ENCODE measurements at regions not wholly inside any gene's neighbourhood (a gene's known extent, or its start where the extent isn't known, plus 50 kb on each side); places are given as distances from the start of the nearest gene placed in this dataset.

DNA sequence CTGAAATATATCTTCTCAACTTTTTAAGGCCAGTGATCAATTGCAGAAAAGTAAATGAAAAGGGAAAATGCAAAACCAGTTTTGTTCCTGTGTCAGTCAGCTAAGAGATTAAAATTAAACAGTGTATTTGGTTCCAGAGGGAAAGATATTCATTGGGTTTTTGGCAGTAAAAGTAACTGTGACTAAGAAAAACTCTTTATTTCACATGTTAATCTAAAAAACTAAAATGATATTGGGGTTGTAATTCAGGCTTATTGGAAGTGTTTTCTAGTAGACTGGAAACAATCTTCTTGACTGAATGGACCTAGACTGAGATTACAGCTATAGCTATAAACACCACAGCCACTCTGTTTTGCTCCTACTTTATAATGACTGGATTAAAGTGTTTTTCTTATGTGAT is 413.9 kb downstream of the ADGRL2 start:
- H3K4me2 ChIP-seq (ENCODE audit: low read depth, low read length), result no peak overlapping the region
- DNase-seq (no peak), ATAC-seq (ENCODE audit: low read depth) (no peak)
- H3K4ac ChIP-seq (ENCODE audit: low read depth, low read length), result no peak overlapping the region
- no peak overlapping the region for H2BK15ac ChIP-seq (ENCODE audit: low read depth, low read length)
- no peak overlapping the region for H2BK120ac ChIP-seq (ENCODE audit: low read depth, low read length)
- H3K27ac ChIP-seq (ENCODE audit: insufficient read depth, low read length), result no peak overlapping the region
- no peak overlapping the region for H3K56ac ChIP-seq (ENCODE audit: extremely low read depth, insufficient read depth, low read length)
- H4K20me1 ChIP-seq (ENCODE audit: insufficient read depth, low read length), result no peaks in the 10 kb centered on the region
- intact Hi-C loops (cut with micrococcal nuclease), result no loop called here
- dilution Hi-C loops (cut with HindIII; ENCODE audit: low sequenced_read_pairs, unreplicated experiment), result no loop called here
- TF ChIP-seq BHLHE40 (IDR thresholded peaks at IDR 0.05; ENCODE audit: low read depth, low read length) (no peak), MAFK (IDR thresholded peaks at IDR 0.05; ENCODE audit: low read depth, low read length) (no peak), NFE2L2 (IDR thresholded peaks at IDR 0.05; ENCODE audit: low read depth, low read length) (no peak), CEBPB (IDR thresholded peaks at IDR 0.05; ENCODE audit: low read depth, low read length) (no peak), RAD21 (IDR thresholded peaks at IDR 0.05; ENCODE audit: low read length) (no peak), CHD1 (IDR thresholded peaks at IDR 0.05; ENCODE audit: low read depth, low read length) (no peak), ELK1 (IDR thresholded peaks at IDR 0.05; ENCODE audit: borderline replicate concordance, low read depth, low read length) (no peak), MAZ (IDR thresholded peaks at IDR 0.05; ENCODE audit: borderline replicate concordance, low read depth, low read length) (no peak), POLR2A (IDR thresholded peaks at IDR 0.05; ENCODE audit: low read depth, low read length) (no peak), RFX5 (IDR thresholded peaks at IDR 0.05; ENCODE audit: low read depth, low read length) (no peak), SMC3 (IDR thresholded peaks at IDR 0.05; ENCODE audit: low read depth, low read length) (no peak), MXI1 (IDR thresholded peaks at IDR 0.05; ENCODE audit: borderline replicate concordance, low read depth, low read length) (no peak), FOS (IDR thresholded peaks at IDR 0.05; ENCODE audit: low read depth, low read length) (no peak), RCOR1 (IDR thresholded peaks at IDR 0.05; ENCODE audit: insufficient replicate concordance, low read length) (no peak), CTCF (conservative IDR thresholded peaks at IDR 0.05; ENCODE audit: low read depth, low read length) (no peak)
- TF ChIP-seq, protein P1, sequence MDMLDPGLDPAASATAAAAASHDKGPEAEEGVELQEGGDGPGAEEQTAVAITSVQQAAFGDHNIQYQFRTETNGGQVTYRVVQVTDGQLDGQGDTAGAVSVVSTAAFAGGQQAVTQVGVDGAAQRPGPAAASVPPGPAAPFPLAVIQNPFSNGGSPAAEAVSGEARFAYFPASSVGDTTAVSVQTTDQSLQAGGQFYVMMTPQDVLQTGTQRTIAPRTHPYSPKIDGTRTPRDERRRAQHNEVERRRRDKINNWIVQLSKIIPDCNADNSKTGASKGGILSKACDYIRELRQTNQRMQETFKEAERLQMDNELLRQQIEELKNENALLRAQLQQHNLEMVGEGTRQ (IDR thresholded peaks at IDR 0.05; ENCODE audit: low read depth, low read length), result no peak
- H2BK5ac ChIP-seq (ENCODE audit: low read depth, low read length, poor library complexity, severe bottlenecking), result no peak overlapping the region
- no peak overlapping the region for H2AK5ac ChIP-seq (ENCODE audit: low read depth, low read length)
- H2AK9ac ChIP-seq (replicated peaks; ENCODE audit: low read depth, low read length, poor library complexity), result no peak overlapping the region
- H3K23ac ChIP-seq (ENCODE audit: low read depth, low read length), result no peak overlapping the region
- ChIA-PET CTCF (no interaction called here), POLR2A (ENCODE audit: unreplicated experiment) (no interaction called here)
- H3K9ac ChIP-seq (ENCODE audit: low read depth, low read length), result no peak overlapping the region
- in situ Hi-C loops (cut with MboI; ENCODE audit: low sequenced_read_pairs), result no loop called here
- no peak overlapping the region for H3K18ac ChIP-seq (ENCODE audit: low read depth, low read length)
- H3K14ac ChIP-seq (replicated peaks; ENCODE audit: low read depth, low read length), result no peak overlapping the region
- no peak overlapping the region for H4K91ac ChIP-seq (ENCODE audit: insufficient read depth, low read depth, low read length)
- H4K8ac ChIP-seq (ENCODE audit: low read depth in 2 of 2, low read length in 2 of 2), result no peak overlapping the region
- no peaks in the 10 kb centered on the region for H3K9me1 ChIP-seq (ENCODE audit: insufficient read depth, low read length)
- H3K36me3 ChIP-seq (ENCODE audit: control insufficient read depth, insufficient read depth, low read length), result no peaks in the 10 kb centered on the region
- H2BK20ac ChIP-seq (ENCODE audit: low read depth, low read length), result no peak overlapping the region
- no TSS peak for BruUV-seq (replicated peaks)
- no peak overlapping the region for H3K4me3 ChIP-seq (ENCODE audit: insufficient read depth, low read depth, low read length)
- no peak overlapping the region for H4K5ac ChIP-seq (ENCODE audit: low read depth, low read length)
- H3K79me1 ChIP-seq (ENCODE audit: low read depth in 1 of 2, low read length in 2 of 2), result no peaks in the 10 kb centered on the region
- H3K9me3 ChIP-seq (ENCODE audit: control insufficient read depth, insufficient read depth, low read length), result peaks cover 2% of the 10 kb centered on the region; the same call in 1 of the 2 replicates
- H2AFZ ChIP-seq (replicated peaks; ENCODE audit: low read length, poor library complexity), result no peak overlapping the region
- no peaks in the 10 kb centered on the region for H3K27me3 ChIP-seq (ENCODE audit: control insufficient read depth, insufficient read depth, low read length)
- H3K4me1 ChIP-seq (ENCODE audit: control insufficient read depth, insufficient read depth, low read length), result no peaks in the 10 kb centered on the region
